CD14-positive monocyte (primary cell): ENCODE measurements at regions not wholly inside any gene's neighbourhood (a gene's known extent, or its start where the extent isn't known, plus 50 kb on each side); places are given as distances from the start of the nearest gene placed in this dataset.

Experiments
- DNase-seq, 3 donors: peaks; one replicate each; pipeline ENCODE4 v3.0.0-alpha.2; 2011 to 2022
- H2AFZ ChIP-seq: 2 replicates; pipeline ENCODE4 v1.6.0; 2012; ENCODE audit warnings: mild to moderate bottlenecking, low read depth, low read length, inconsistent platforms; ENCODE audit not compliant: insufficient read depth, poor library complexity, severe bottlenecking
- H3K27ac ChIP-seq, 2 donors: 1 replicate in 1 of 2; 2 replicates in 1 of 2; pipeline ENCODE4 v1.5.1; 2012 to 2013; ENCODE audit warnings: low read length in 2 of 2, control low read depth in 1 of 2, inconsistent platforms in 1 of 2, low read depth in 1 of 2, mild to moderate bottlenecking in 1 of 2
- H3K27me3 ChIP-seq, 2 donors: one replicate each; pipeline versions ENCODE4 v1.6.0 to v1.6.1; 2011 to 2013; ENCODE audit warnings: low read length in 2 of 2; ENCODE audit not compliant: control insufficient read depth in 2 of 2, insufficient read depth in 2 of 2
- H3K36me3 ChIP-seq, 2 donors: replicated peaks in 1 of 2; 1 replicate in 1 of 2; 2 replicates in 1 of 2; pipeline versions ENCODE4 v1.5.1 to v1.6.1; 2012 to 2013; ENCODE audit warnings: low read length in 2 of 2, control low read depth in 1 of 2, inconsistent platforms in 1 of 2, mild to moderate bottlenecking in 1 of 2; ENCODE audit not compliant: insufficient read depth in 2 of 2, control insufficient read depth in 1 of 2
- H3K4me1 ChIP-seq, 2 donors: 1 replicate in 1 of 2; 2 replicates in 1 of 2; pipeline versions ENCODE4 v1.5.1 to v1.6.1; 2012 to 2013; ENCODE audit warnings: low read length in 2 of 2, control low read depth in 1 of 2, inconsistent platforms in 1 of 2, mild to moderate bottlenecking in 1 of 2, moderate library complexity in 1 of 2; ENCODE audit not compliant: insufficient read depth in 2 of 2, control insufficient read depth in 1 of 2
- H3K4me2 ChIP-seq: replicated peaks from 2 replicates; pipeline ENCODE3; 2012; ENCODE audit warnings: low read length, moderate library complexity, mild to moderate bottlenecking; ENCODE audit not compliant: poor library complexity, severe bottlenecking; ENCODE audit errors: extremely low read depth
- H3K4me3 ChIP-seq, 3 experiments: fragments of 200-600 bp in 1 of 3; sonication (generic) in 1 of 3; replicated peaks in 1 of 3; 1 replicate in 2 of 3; 2 replicates in 1 of 3; pipeline ENCODE4 v1.5.1; 2011 to 2013; ENCODE audit warnings: low read length in 3 of 3, mild to moderate bottlenecking in 3 of 3, control low read depth in 2 of 3, low read depth in 2 of 3, inconsistent platforms in 1 of 3, moderate library complexity in 1 of 3
- H3K79me2 ChIP-seq: 2 replicates; pipeline ENCODE4 v1.6.0; 2012; ENCODE audit warnings: mild to moderate bottlenecking, control low read depth, inconsistent platforms, low read length, moderate library complexity; ENCODE audit not compliant: insufficient read depth
- H3K9ac ChIP-seq: 2 replicates; pipeline ENCODE4 v1.6.0; 2017; ENCODE audit warnings: low read length, mild to moderate bottlenecking; ENCODE audit not compliant: insufficient read depth, poor library complexity, severe bottlenecking
- H3K9me3 ChIP-seq, 2 donors: replicated peaks in 1 of 2; 1 replicate in 1 of 2; 2 replicates in 1 of 2; pipeline versions ENCODE4 v1.5.1 to v1.6.1; 2012 to 2013; ENCODE audit warnings: low read length in 2 of 2, control low read depth in 1 of 2; ENCODE audit not compliant: control insufficient read depth in 1 of 2, insufficient read depth in 1 of 2
- H4K20me1 ChIP-seq: 2 replicates; pipeline ENCODE4 v1.6.0; 2012; ENCODE audit warnings: mild to moderate bottlenecking, low read length, control low read depth, moderate library complexity; ENCODE audit not compliant: insufficient read depth
- H3K27ac Mint-ChIP-seq, 7 donors: one replicate each; pipeline ENCODE4 v1.8.0; 2020; ENCODE audit warnings: mild to moderate bottlenecking in 7 of 7, mixed read lengths in 7 of 7, moderate library complexity in 6 of 7, inconsistent platforms in 2 of 7
- H3K27me3 Mint-ChIP-seq, 3 donors: one replicate each; pipeline ENCODE4 v1.8.0; 2021 to 2022; ENCODE audit warnings: low read depth in 3 of 3, mild to moderate bottlenecking in 3 of 3, mixed read lengths in 3 of 3, moderate library complexity in 3 of 3, inconsistent platforms in 1 of 3
- H3K36me3 Mint-ChIP-seq, 2 donors: one replicate each; pipeline ENCODE4 v1.8.0; 2020; ENCODE audit warnings: mixed read lengths in 2 of 2, inconsistent platforms in 1 of 2, mild to moderate bottlenecking in 1 of 2
- H3K4me1 Mint-ChIP-seq: one replicate; pipeline ENCODE4 v1.8.0; 2020; ENCODE audit warnings: mild to moderate bottlenecking, mixed read lengths
- H3K4me3 Mint-ChIP-seq, 2 donors: one replicate each; pipeline ENCODE4 v1.8.0; 2020; ENCODE audit warnings: mild to moderate bottlenecking in 2 of 2, mixed read lengths in 2 of 2, moderate library complexity in 1 of 2
- H3K9me3 Mint-ChIP-seq, 7 donors: one replicate each; pipeline ENCODE4 v1.8.0; 2020 to 2022; ENCODE audit warnings: mixed read lengths in 7 of 7, mild to moderate bottlenecking in 6 of 7, moderate library complexity in 6 of 7, inconsistent platforms in 2 of 7
- CTCF ChIP-seq: fragments of 200-600 bp; IDR thresholded peaks from one replicate; pipeline ENCODE4 v1.8.0; 2022; ENCODE audit warnings: antibody characterized with exemption, mild to moderate bottlenecking
- WGBS: methylation state at CpG from one replicate; pipeline ENCODE4 v1.1.5; 2013; ENCODE audit warnings: missing lambda C conversion rate; ENCODE audit not compliant: insufficient coverage; 5-methylcytosine and 5-hydroxymethylcytosine counted together
- intact Hi-C, 2 donors: fragments of 100-400 bp; cut with micrococcal nuclease; formaldehyde crosslinking; loops; one replicate each; pipeline versions ENCODE4 v1.15.0 to v1.15.1; 2023

GRCh38 chr2:82395531-82395930 lies 2063.5 kb downstream of the SUCLG1 start:
- no peaks in the 10 kb centered on the region for H3K36me3 Mint-ChIP-seq
- Histone ChIP-seq H3K27me3 (no peaks in the 10 kb centered on the region), H3K4me3 (no peak overlapping the region), H3K4me1 (no peaks in the 10 kb centered on the region), H3K36me3 (no peaks in the 10 kb centered on the region), H3K79me2 (no peaks in the 10 kb centered on the region), H4K20me1 (no peaks in the 10 kb centered on the region), H2AFZ (no peak overlapping the region), H3K27ac (no peak overlapping the region), H3K4me2 (no peak overlapping the region), H3K9ac (no peak overlapping the region), H3K9me3 (peaks cover 0 to 5% of the 10 kb centered on the region in 2 donors)
- no peaks in the 10 kb centered on the region for H3K4me1 Mint-ChIP-seq
- no peak overlapping the region for H3K27ac Mint-ChIP-seq
- no peak overlapping the region for H3K4me3 Mint-ChIP-seq
- TF ChIP-seq CTCF, result no peak
- no peak for DNase-seq
- 88% methylated on average over 6 of the region's 10 CpGs for WGBS
- H3K27me3 Mint-ChIP-seq, result peaks cover 0 to 1% (median 0%) of the 10 kb centered on the region in 3 donors
- H3K9me3 Mint-ChIP-seq, result peaks cover 0 to 8% (median 3%) of the 10 kb centered on the region in 7 donors
- intact Hi-C loops, result no loop called here

GRCh38 chr2:82391386-82391785 lies 2067.7 kb downstream of the SUCLG1 start:
- WGBS, result 80% methylated on average over 1 of the region's 9 CpGs
- H3K4me1 Mint-ChIP-seq, result no peaks in the 10 kb centered on the region
- H3K79me2 ChIP-seq, result no peaks in the 10 kb centered on the region
- H3K4me1 ChIP-seq, result no peaks in the 10 kb centered on the region
- H3K27ac Mint-ChIP-seq, result no peak overlapping the region
- H2AFZ ChIP-seq, result no peak overlapping the region
- H3K27me3 ChIP-seq, result no peaks in the 10 kb centered on the region
- TF ChIP-seq CTCF, result no peak
- no peaks in the 10 kb centered on the region for H4K20me1 ChIP-seq
- H3K4me3 Mint-ChIP-seq, result no peak overlapping the region
- peaks cover 0 to 1% (median 0%) of the 10 kb centered on the region in 3 donors for H3K27me3 Mint-ChIP-seq
- intact Hi-C loops, result no loop called here
- H3K36me3 ChIP-seq, result no peaks in the 10 kb centered on the region
- H3K27ac ChIP-seq, result no peak overlapping the region
- peaks cover 0 to 10% of the 10 kb centered on the region in 2 donors for H3K9me3 ChIP-seq
- no peak overlapping the region for H3K4me2 ChIP-seq
- H3K36me3 Mint-ChIP-seq, result no peaks in the 10 kb centered on the region
- DNase-seq, result peak in 1 of 3 donors; percentile 10
- H3K4me3 ChIP-seq, result no peak overlapping the region
- no peak overlapping the region for H3K9ac ChIP-seq
- peaks cover 0 to 6% (median 3%) of the 10 kb centered on the region in 7 donors for H3K9me3 Mint-ChIP-seq
